ENCODE measurements at regions not wholly inside any gene's neighbourhood (a gene's known extent, or its start where the extent isn't known, plus 50 kb on each side); places are given as distances from the start of the nearest gene placed in this dataset.

GRCh38 chr5:135708481-135709207 lies 125.8 kb upstream of the SLC25A48 start:
- TF ChIP-seq CTCF (IDR thresholded peaks at IDR 0.05; ENCODE audit: extremely low read depth, insufficient read depth, missing control alignments): no peak
- DNase-seq (ENCODE audit: low spot score): no peak
- in situ Hi-C loops (cut with MboI; ENCODE audit: low pct_unique_long_range_greater_than_20kb, low sequenced_read_pairs, unreplicated experiment): no loop called here

GRCh38 chr5:135707302-135707701 lies 127.2 kb upstream of the SLC25A48 start:
- in situ Hi-C loops (cut with MboI; ENCODE audit: low pct_unique_long_range_greater_than_20kb, low sequenced_read_pairs, unreplicated experiment): no loop called here
- no peak for DNase-seq (ENCODE audit: low spot score)
- TF ChIP-seq CTCF (IDR thresholded peaks at IDR 0.05; ENCODE audit: extremely low read depth, insufficient read depth, missing control alignments): no peak

GRCh38 chr5:135706893-135707292 lies 127.6 kb upstream of the SLC25A48 start:
- in situ Hi-C loops (cut with MboI; ENCODE audit: low pct_unique_long_range_greater_than_20kb, low sequenced_read_pairs, unreplicated experiment): no loop called here

GRCh38 chr5:135706474-135706873 lies 127.7 kb upstream of the CXCL14 start:
- DNase-seq (ENCODE audit: low spot score): no peak
- in situ Hi-C loops (cut with MboI; ENCODE audit: low pct_unique_long_range_greater_than_20kb, low sequenced_read_pairs, unreplicated experiment): no loop called here
- no peak for TF ChIP-seq CTCF (IDR thresholded peaks at IDR 0.05; ENCODE audit: extremely low read depth, insufficient read depth, missing control alignments)

More at GRCh38 chr5:135706893-135707292, 127.6 kb upstream of the SLC25A48 start:
- no peak for DNase-seq (ENCODE audit: low spot score)
- no peak for TF ChIP-seq CTCF (IDR thresholded peaks at IDR 0.05; ENCODE audit: extremely low read depth, insufficient read depth, missing control alignments)

- no peak for DNase-seq (ENCODE audit: low spot score)
- no peak for TF ChIP-seq CTCF (IDR thresholded peaks at IDR 0.05; ENCODE audit: extremely low read depth, insufficient read depth, missing control alignments)
- in situ Hi-C loops (cut with MboI; ENCODE audit: low pct_unique_long_range_greater_than_20kb, low sequenced_read_pairs, unreplicated experiment): no loop called here
These were observed 127.2 kb upstream of the CXCL14 start for GRCh38 chr5:135705941-135706466.

- no peak for DNase-seq (ENCODE audit: low spot score)
- no peak for TF ChIP-seq CTCF (IDR thresholded peaks at IDR 0.05; ENCODE audit: extremely low read depth, insufficient read depth, missing control alignments)
- in situ Hi-C loops (cut with MboI; ENCODE audit: low pct_unique_long_range_greater_than_20kb, low sequenced_read_pairs, unreplicated experiment): no loop called here
These were observed 126.4 kb upstream of the CXCL14 start for GRCh38 chr5:135705141-135705631.

Measured in GM13977 (cell line).